Neuronal stem cell (in vitro differentiated cells): ENCODE measurements at regions not wholly inside any gene's neighbourhood (a gene's known extent, or its start where the extent isn't known, plus 50 kb on each side); places are given as distances from the start of the nearest gene placed in this dataset.

Experiments
- DNase-seq: peaks from one replicate; pipeline ENCODE4 v3.0.0-alpha.2; 2013; ENCODE audit warnings: low spot score
- H2AFZ ChIP-seq: one replicate; pipeline ENCODE4 v1.6.1; 2013; ENCODE audit warnings: mild to moderate bottlenecking, low read length, inconsistent platforms
- H2AK5ac ChIP-seq: 2 replicates; pipeline ENCODE4 v1.6.1; 2013; ENCODE audit warnings: low read depth, mild to moderate bottlenecking, inconsistent platforms, low read length, moderate library complexity, mixed read lengths
- H2BK120ac ChIP-seq: 2 replicates; pipeline ENCODE4 v1.6.1; 2013; ENCODE audit warnings: low read depth, mild to moderate bottlenecking, inconsistent platforms, low read length, moderate library complexity, mixed read lengths
- H2BK12ac ChIP-seq: one replicate; pipeline ENCODE4 v1.6.1; 2013; ENCODE audit warnings: low read length, inconsistent platforms
- H2BK15ac ChIP-seq: 2 replicates; pipeline ENCODE4 v1.6.1; 2013; ENCODE audit warnings: mild to moderate bottlenecking, low read length, inconsistent platforms, mixed read lengths
- H2BK5ac ChIP-seq: one replicate; pipeline ENCODE4 v1.6.1; 2013; ENCODE audit warnings: inconsistent platforms, mild to moderate bottlenecking, low read length, moderate library complexity
- H3K14ac ChIP-seq: one replicate; pipeline ENCODE4 v1.6.1; 2013; ENCODE audit warnings: low read length, inconsistent platforms
- H3K18ac ChIP-seq: 2 replicates; pipeline ENCODE4 v1.6.1; 2013; ENCODE audit warnings: low read length, inconsistent platforms
- H3K23ac ChIP-seq: 2 replicates; pipeline ENCODE4 v1.6.1; 2013; ENCODE audit warnings: low read depth, mild to moderate bottlenecking, mixed read lengths, low read length, inconsistent platforms; ENCODE audit not compliant: poor library complexity
- H3K27ac ChIP-seq: replicated peaks from 3 replicates; pipeline ENCODE4 v1.5.1; 2013; ENCODE audit warnings: low read length, inconsistent platforms
- H3K27me3 ChIP-seq, 3 experiments: 2 replicates each; pipeline ENCODE4 v1.6.1; 2013; ENCODE audit warnings: low read length in 3 of 3, mild to moderate bottlenecking in 2 of 3, inconsistent platforms in 1 of 3, low read depth in 1 of 3, mixed read lengths in 1 of 3, moderate library complexity in 1 of 3; ENCODE audit not compliant: control insufficient read depth in 3 of 3, insufficient read depth in 3 of 3
- H3K36me3 ChIP-seq, 2 donors: replicated peaks in 1 of 2; 2 replicates each; pipeline ENCODE4 v1.6.1; 2013; ENCODE audit warnings: low read length in 2 of 2; ENCODE audit not compliant: control insufficient read depth in 2 of 2, insufficient read depth in 2 of 2
- H3K4ac ChIP-seq: 2 replicates; pipeline ENCODE4 v1.6.1; 2013; ENCODE audit warnings: inconsistent platforms, mild to moderate bottlenecking, low read length, moderate library complexity
- H3K4me1 ChIP-seq, 2 donors: 1 replicate in 1 of 2; 2 replicates in 1 of 2; pipeline ENCODE4 v1.6.1; 2013; ENCODE audit warnings: low read length in 2 of 2, low read depth in 1 of 2; ENCODE audit not compliant: control insufficient read depth in 2 of 2, insufficient read depth in 1 of 2
- H3K4me2 ChIP-seq: one replicate; pipeline ENCODE4 v1.6.1; 2013; ENCODE audit warnings: mild to moderate bottlenecking, low read length, inconsistent platforms; ENCODE audit not compliant: insufficient read depth, poor library complexity, severe bottlenecking
- H3K4me3 ChIP-seq, 2 donors: 2 replicates each; pipeline ENCODE4 v1.5.1; 2013; ENCODE audit warnings: low read length in 2 of 2, mild to moderate bottlenecking in 2 of 2, inconsistent platforms in 1 of 2, moderate library complexity in 1 of 2
- H3K79me1 ChIP-seq: one replicate; pipeline ENCODE4 v1.6.1; 2013; ENCODE audit warnings: low read depth, mild to moderate bottlenecking, inconsistent platforms, low read length, moderate library complexity
- H3K9ac ChIP-seq: one replicate; pipeline ENCODE4 v1.6.1; 2013; ENCODE audit warnings: mild to moderate bottlenecking, low read depth, low read length, inconsistent platforms; ENCODE audit not compliant: poor library complexity
- H3K9me3 ChIP-seq, 2 donors: replicated peaks in 1 of 2; 2 replicates each; pipeline versions ENCODE3 to v1.6.1; 2013; ENCODE audit warnings: low read length in 2 of 2, mild to moderate bottlenecking in 2 of 2, inconsistent platforms in 1 of 2, low read depth in 1 of 2, mixed read lengths in 1 of 2, moderate library complexity in 1 of 2; ENCODE audit not compliant: control insufficient read depth in 2 of 2, insufficient read depth in 1 of 2
- H4K8ac ChIP-seq: one replicate; pipeline ENCODE4 v1.6.1; 2013; ENCODE audit warnings: low read depth, mild to moderate bottlenecking, inconsistent platforms, low read length, moderate library complexity
- H4K91ac ChIP-seq: one replicate; pipeline ENCODE4 v1.6.1; 2013; ENCODE audit warnings: low read length, low read depth, mild to moderate bottlenecking, inconsistent platforms; ENCODE audit not compliant: poor library complexity
- WGBS, 2 donors: extraction: QIAGEN DNeasy Blood & Tissue Kit; methylation state at CpG; one replicate each; pipeline ENCODE4 v1.1.7; 2013; ENCODE audit warnings: missing lambda C conversion rate in 2 of 2, mixed read lengths in 1 of 2; ENCODE audit not compliant: insufficient read length in 2 of 2, insufficient replicate concordance in 1 of 2; ENCODE audit errors: extremely low coverage in 2 of 2; 5-methylcytosine and 5-hydroxymethylcytosine counted together

DNA sequence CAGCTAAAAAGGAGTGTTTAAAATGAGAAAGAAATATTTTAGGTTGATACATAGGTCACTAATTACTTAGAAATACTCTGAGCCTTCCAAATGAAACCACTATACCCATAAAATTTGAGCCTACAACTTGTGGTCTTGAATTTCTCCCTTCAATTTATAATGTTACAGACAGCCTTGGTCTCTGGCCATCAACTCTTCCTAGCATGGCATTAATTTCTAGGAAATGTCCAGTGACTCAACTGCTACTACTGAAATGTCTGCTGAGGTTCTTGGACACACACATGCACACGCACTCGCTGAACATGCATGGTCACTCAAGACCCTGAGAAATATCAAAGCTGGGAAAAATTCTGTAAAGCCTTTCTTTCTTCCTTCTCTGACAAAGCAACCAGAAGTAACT lies 61.1 kb upstream of the SAMSN1 start:
- Histone ChIP-seq H4K8ac (no peak overlapping the region), H3K9ac (no peak overlapping the region), H3K27me3 (no peaks in the 10 kb centered on the region)

DNA sequence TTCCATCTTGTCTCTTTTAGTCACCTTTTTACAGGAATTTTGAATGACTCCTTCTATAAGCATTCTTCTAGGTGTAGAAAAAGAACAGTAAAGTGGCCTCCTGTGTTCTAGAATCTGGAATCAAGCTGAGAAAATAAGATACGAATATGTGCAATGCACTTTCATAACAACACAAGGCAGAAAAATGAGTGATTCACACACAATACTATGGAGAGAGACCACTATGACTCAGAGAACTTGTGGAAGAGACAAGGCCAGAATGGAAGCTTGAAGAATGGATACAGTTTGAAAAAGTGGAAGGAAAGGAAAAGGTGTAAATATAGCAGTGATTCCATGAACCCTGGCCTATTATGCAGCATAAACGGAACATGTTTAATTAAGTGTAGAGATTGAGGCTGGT lies 57.1 kb upstream of the SAMSN1 start:
- no peaks in the 10 kb centered on the region for H3K9me3 ChIP-seq
- H4K91ac ChIP-seq, result no peak overlapping the region
- no peaks in the 10 kb centered on the region for H3K4me1 ChIP-seq
- no peak overlapping the region for H4K8ac ChIP-seq
- no peaks in the 10 kb centered on the region for H3K36me3 ChIP-seq
- H3K23ac ChIP-seq, result no peak overlapping the region
- no peak overlapping the region for H3K14ac ChIP-seq
- no peak for DNase-seq
- no peak overlapping the region for H2AFZ ChIP-seq
- H2BK5ac ChIP-seq, result no peak overlapping the region
- H2BK12ac ChIP-seq, result no peak overlapping the region
- H3K18ac ChIP-seq, result no peak overlapping the region
- H3K27ac ChIP-seq, result no peak overlapping the region
- no peak overlapping the region for H2BK120ac ChIP-seq
- no peaks in the 10 kb centered on the region for H3K27me3 ChIP-seq
- WGBS, 2 donors, result no CpG with 5 or more reads among the region's 2 CpGs
- H3K4ac ChIP-seq, result no peak overlapping the region
- H3K4me2 ChIP-seq, result no peak overlapping the region
- no peaks in the 10 kb centered on the region for H3K79me1 ChIP-seq
- no peak overlapping the region for H3K9ac ChIP-seq
- no peak overlapping the region for H2BK15ac ChIP-seq
- H2AK5ac ChIP-seq, result no peak overlapping the region
- H3K4me3 ChIP-seq, result no peak overlapping the region

More for the DNA sequence above, 61.1 kb upstream of the SAMSN1 start:
- no peak overlapping the region for H4K91ac ChIP-seq
- no peaks in the 10 kb centered on the region for H3K4me1 ChIP-seq
- H2BK120ac ChIP-seq, result no peak overlapping the region
- H3K14ac ChIP-seq, result no peak overlapping the region
- no peaks in the 10 kb centered on the region for H3K36me3 ChIP-seq
- no peaks in the 10 kb centered on the region for H3K79me1 ChIP-seq
- H2BK5ac ChIP-seq, result no peak overlapping the region
- no peak overlapping the region for H3K4me2 ChIP-seq
- WGBS, 2 donors, result no CpG with 5 or more reads among the region's 2 CpGs
- H3K23ac ChIP-seq, result no peak overlapping the region
- H3K4ac ChIP-seq, result no peak overlapping the region
- DNase-seq, result no peak
- no peak overlapping the region for H2AFZ ChIP-seq
- H3K27ac ChIP-seq, result no peak overlapping the region
- H2BK15ac ChIP-seq, result no peak overlapping the region
- H3K18ac ChIP-seq, result no peak overlapping the region
- no peak overlapping the region for H3K4me3 ChIP-seq
- no peak overlapping the region for H2BK12ac ChIP-seq
- H2AK5ac ChIP-seq, result no peak overlapping the region
- no peaks in the 10 kb centered on the region for H3K9me3 ChIP-seq

DNA sequence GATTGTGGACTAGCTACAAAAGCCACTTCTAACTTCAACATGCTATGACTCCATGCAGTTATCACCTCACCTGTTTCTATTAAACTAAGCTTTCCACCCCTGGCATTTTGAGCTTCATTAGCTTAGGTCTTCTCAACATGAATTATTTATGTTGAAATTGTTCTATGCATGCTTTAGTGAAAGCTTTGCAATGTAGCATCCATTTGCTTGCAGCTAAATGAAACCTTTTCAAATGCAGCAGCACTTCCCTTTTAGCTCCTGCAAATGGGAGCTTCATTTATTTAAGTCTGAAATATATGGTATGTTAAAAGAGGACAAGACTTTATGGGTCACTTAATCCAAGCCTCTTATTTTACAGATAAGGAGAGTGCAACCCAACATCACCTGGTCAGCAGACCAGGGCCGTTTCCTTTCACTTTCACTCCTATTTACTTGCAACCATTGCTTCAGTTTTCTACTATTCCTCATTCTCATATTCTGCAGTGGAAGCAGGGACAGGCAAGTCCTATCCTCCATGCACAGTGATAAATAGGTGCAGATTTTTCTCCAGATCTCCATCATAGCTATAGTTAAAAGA lies 56.4 kb upstream of the SAMSN1 start:
- no peak overlapping the region for H3K18ac ChIP-seq
- no peak for DNase-seq
- WGBS, 2 donors, result no CpG with 5 or more reads among the region's 1 CpG

DNA sequence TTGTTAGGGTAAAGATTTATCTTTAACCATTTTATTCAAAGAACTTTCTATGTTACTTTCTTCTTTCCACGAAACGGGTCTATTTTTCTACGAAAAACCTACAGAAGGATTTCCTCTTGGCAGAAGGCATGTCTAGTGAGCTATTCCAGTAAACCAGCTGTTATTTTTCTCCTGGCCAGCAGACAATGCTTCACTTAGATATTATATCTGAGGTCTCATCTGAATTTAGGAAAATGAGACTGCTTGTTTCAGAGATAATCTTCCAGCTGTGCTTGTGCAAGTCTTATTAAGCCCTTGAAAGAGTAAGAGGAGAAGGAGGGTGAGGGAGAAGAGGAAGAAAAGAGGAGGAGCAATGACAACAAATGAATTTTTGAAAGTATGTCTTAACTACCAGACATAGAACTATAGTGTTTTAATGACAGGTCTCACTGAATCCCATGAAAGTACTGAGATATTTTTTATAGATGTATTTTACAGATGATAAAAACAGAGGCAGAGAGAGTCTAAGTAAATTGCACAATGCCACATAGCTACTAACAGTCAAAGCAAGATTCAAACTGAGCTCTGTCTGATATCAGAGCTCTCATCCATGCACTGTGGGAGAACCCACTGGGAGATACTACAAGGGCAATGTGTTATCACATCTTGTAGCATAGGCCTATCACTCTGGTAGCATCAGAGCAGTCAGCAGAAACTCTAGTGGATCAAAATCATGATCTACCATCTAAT lies 54.6 kb upstream of the SAMSN1 start:
- no peak for DNase-seq

More for the DNA sequence above, 56.4 kb upstream of the SAMSN1 start:
- Histone ChIP-seq H3K23ac (no peak overlapping the region), H2BK15ac (no peak overlapping the region), H3K9ac (no peak overlapping the region), H3K4me3 (no peak overlapping the region), H4K8ac (no peak overlapping the region), H3K9me3 (no peaks in the 10 kb centered on the region), H2AFZ (no peak overlapping the region), H3K27me3 (no peaks in the 10 kb centered on the region), H2BK12ac (no peak overlapping the region), H3K14ac (no peak overlapping the region), H2BK5ac (no peak overlapping the region), H3K4ac (no peak overlapping the region), H3K79me1 (no peaks in the 10 kb centered on the region), H3K36me3 (no peaks in the 10 kb centered on the region), H3K4me1 (no peaks in the 10 kb centered on the region), H3K27ac (no peak overlapping the region), H2AK5ac (no peak overlapping the region), H3K4me2 (no peak overlapping the region), H2BK120ac (no peak overlapping the region), H4K91ac (no peak overlapping the region)

More for the DNA sequence above, 54.6 kb upstream of the SAMSN1 start:
- H3K9me3 ChIP-seq, result no peaks in the 10 kb centered on the region
- no peak overlapping the region for H2BK12ac ChIP-seq
- H3K79me1 ChIP-seq, result no peaks in the 10 kb centered on the region
- WGBS, 2 donors, result no CpG with 5 or more reads among the region's 3 CpGs
- no peak overlapping the region for H3K4ac ChIP-seq
- H2AK5ac ChIP-seq, result no peak overlapping the region
- H2AFZ ChIP-seq, result no peak overlapping the region
- H3K9ac ChIP-seq, result no peak overlapping the region
- H3K18ac ChIP-seq, result no peak overlapping the region
- no peaks in the 10 kb centered on the region for H3K27me3 ChIP-seq
- H4K91ac ChIP-seq, result no peak overlapping the region
- H3K4me2 ChIP-seq, result no peak overlapping the region
- no peak overlapping the region for H4K8ac ChIP-seq
- H2BK120ac ChIP-seq, result no peak overlapping the region
- no peak overlapping the region for H2BK15ac ChIP-seq
- no peak overlapping the region for H3K14ac ChIP-seq
- no peak overlapping the region for H3K23ac ChIP-seq
- H3K4me1 ChIP-seq, result no peaks in the 10 kb centered on the region
- H3K27ac ChIP-seq, result no peak overlapping the region
- no peak overlapping the region for H2BK5ac ChIP-seq
- no peak overlapping the region for H3K4me3 ChIP-seq
- H3K36me3 ChIP-seq, result no peaks in the 10 kb centered on the region
